ENCODE measurements at regions not wholly inside any gene's neighbourhood (a gene's known extent, or its start where the extent isn't known, plus 50 kb on each side); places are given as distances from the start of the nearest gene placed in this dataset.

DNA sequence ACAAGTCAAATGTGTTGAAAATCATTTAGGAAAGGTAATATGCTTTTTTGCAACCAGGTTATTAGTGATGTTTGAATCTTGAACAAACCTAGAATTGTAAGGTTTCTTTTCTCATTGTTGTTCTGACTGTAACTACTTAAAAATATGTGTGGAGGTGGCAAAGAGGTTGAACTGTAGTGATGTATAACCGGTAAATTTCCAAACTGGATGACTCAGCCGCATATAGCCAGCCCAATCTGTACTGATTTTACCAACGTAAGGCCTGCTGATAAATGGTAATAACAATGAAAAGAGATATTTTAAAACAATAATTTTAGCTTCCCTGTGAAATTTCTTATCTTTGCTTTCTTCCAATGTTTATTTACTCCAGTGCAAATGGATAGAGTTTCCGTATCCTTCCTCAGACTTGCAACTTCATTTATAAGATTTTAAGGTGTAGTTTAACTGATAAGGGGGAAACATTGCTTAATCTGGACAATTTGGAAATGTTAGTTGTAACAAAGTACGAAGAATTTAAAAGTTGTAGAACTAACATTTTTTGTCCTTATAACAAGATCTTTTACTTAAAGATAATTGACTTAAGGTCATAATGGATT is 1170.4 kb upstream of the ZEB2 start:
- Histone ChIP-seq H3K27me3 (no peaks in the 10 kb centered on the region), H3K9me3 (no peaks in the 10 kb centered on the region), H3K36me3 (no peaks in the 10 kb centered on the region), H3K4me3 (no peak overlapping the region), H3K27ac (no peak overlapping the region), H3K4me1 (no peaks in the 10 kb centered on the region)
- TF ChIP-seq POLR2A (IDR thresholded peaks at IDR 0.05) = no peak
- TF ChIP-seq, protein P1, sequence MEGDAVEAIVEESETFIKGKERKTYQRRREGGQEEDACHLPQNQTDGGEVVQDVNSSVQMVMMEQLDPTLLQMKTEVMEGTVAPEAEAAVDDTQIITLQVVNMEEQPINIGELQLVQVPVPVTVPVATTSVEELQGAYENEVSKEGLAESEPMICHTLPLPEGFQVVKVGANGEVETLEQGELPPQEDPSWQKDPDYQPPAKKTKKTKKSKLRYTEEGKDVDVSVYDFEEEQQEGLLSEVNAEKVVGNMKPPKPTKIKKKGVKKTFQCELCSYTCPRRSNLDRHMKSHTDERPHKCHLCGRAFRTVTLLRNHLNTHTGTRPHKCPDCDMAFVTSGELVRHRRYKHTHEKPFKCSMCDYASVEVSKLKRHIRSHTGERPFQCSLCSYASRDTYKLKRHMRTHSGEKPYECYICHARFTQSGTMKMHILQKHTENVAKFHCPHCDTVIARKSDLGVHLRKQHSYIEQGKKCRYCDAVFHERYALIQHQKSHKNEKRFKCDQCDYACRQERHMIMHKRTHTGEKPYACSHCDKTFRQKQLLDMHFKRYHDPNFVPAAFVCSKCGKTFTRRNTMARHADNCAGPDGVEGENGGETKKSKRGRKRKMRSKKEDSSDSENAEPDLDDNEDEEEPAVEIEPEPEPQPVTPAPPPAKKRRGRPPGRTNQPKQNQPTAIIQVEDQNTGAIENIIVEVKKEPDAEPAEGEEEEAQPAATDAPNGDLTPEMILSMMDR (IDR thresholded peaks at IDR 0.05) = no peak
- no peak for DNase-seq
- intact Hi-C loops (cut with DNase I; ENCODE audit: low total_unique reads) = no loop called here

GRCh38 chr2:145689277-145689676 is 1169.4 kb upstream of the ZEB2 start:
- TF ChIP-seq, protein P1 (IDR thresholded peaks at IDR 0.05) = no peak
- TF ChIP-seq POLR2A (IDR thresholded peaks at IDR 0.05) = no peak
- Histone ChIP-seq H3K4me3 (no peak overlapping the region), H3K27me3 (no peaks in the 10 kb centered on the region), H3K4me1 (no peaks in the 10 kb centered on the region), H3K9me3 (no peaks in the 10 kb centered on the region), H3K27ac (no peak overlapping the region), H3K36me3 (no peaks in the 10 kb centered on the region)
- intact Hi-C loops (cut with DNase I; ENCODE audit: low total_unique reads) = no loop called here
- no peak for DNase-seq

DNA sequence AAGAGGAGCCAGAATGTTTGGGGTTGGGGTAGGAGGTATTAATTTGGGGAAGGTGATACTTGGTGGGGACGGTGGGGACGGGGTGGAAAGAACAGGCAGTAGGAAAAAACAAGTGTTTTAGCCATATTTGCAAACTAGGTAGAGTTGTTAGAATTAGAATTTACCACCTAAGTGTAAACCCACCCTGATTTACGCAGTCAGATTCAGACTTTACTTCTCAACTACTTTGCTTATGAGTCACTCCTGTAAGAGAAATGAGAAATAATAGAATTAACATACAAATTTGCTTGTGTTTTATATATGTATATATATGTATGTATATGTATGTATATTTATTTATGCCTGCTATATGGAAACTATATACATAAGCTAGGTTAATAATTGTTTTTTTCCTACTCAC is 1168.2 kb upstream of the ZEB2 start:
- Histone ChIP-seq H3K27me3 (no peaks in the 10 kb centered on the region), H3K36me3 (no peaks in the 10 kb centered on the region), H3K9me3 (no peaks in the 10 kb centered on the region), H3K4me3 (no peak overlapping the region), H3K27ac (no peak overlapping the region), H3K4me1 (no peaks in the 10 kb centered on the region)
- TF ChIP-seq, protein P1 (IDR thresholded peaks at IDR 0.05) = no peak
- TF ChIP-seq POLR2A (IDR thresholded peaks at IDR 0.05) = no peak
- intact Hi-C loops (cut with DNase I; ENCODE audit: low total_unique reads) = no loop called here
- no peak for DNase-seq

GRCh38 chr2:145687442-145688134 is 1167.7 kb upstream of the ZEB2 start:
- intact Hi-C loops (cut with DNase I; ENCODE audit: low total_unique reads) = no loop called here
- TF ChIP-seq, protein P1 (IDR thresholded peaks at IDR 0.05) = no peak
- no peak for TF ChIP-seq POLR2A (IDR thresholded peaks at IDR 0.05)
- no peak for DNase-seq

DNA sequence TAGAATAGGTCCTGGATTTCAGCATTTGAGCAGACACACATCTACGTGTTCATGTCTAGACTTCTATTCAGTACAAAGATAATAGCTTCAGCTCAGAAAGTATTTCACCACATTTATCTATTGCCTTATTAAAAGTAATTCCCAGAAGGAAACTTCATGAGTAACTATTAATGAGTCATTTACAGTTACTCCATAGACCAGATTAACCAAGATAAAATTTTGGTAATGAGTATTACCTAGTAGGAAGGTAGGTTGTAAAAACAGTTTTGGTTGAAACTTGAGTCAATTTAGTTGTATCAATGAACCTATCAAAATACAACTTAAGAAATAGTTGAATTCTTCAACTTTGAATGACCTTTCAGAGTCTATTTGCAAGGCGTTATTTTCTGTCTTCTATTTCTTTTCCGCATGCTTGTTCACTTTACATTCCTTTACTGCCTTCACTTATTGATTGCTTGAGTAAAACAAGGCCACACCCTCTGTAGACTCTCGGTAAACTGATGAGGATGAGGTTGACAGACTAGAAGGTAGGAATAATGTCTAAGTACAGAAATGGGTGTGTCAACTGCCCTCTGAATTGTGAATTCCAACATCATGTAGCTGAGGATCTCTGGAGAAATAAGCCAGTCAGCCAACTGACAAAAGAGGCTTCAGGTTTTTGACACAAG is 1165.6 kb upstream of the ZEB2 start:
- H3K4me3 ChIP-seq = no peak overlapping the region
- TF ChIP-seq POLR2A (IDR thresholded peaks at IDR 0.05) = no peak
- TF ChIP-seq, protein P1 (IDR thresholded peaks at IDR 0.05) = no peak

More at GRCh38 chr2:145687442-145688134, 1167.7 kb upstream of the ZEB2 start:
- Histone ChIP-seq H3K27me3 (no peaks in the 10 kb centered on the region), H3K36me3 (no peaks in the 10 kb centered on the region), H3K27ac (no peak overlapping the region), H3K4me3 (no peak overlapping the region), H3K9me3 (no peaks in the 10 kb centered on the region), H3K4me1 (no peaks in the 10 kb centered on the region)

More for the DNA sequence above, 1165.6 kb upstream of the ZEB2 start:
- Histone ChIP-seq H3K36me3 (no peaks in the 10 kb centered on the region), H3K27me3 (no peaks in the 10 kb centered on the region), H3K4me1 (no peaks in the 10 kb centered on the region), H3K9me3 (no peaks in the 10 kb centered on the region), H3K27ac (no peak overlapping the region)
- no peak for DNase-seq
- intact Hi-C loops (cut with DNase I; ENCODE audit: low total_unique reads) = no loop called here

All from uterus (tissue), 3 donors.